ENCODE measurements at regions not wholly inside any gene's neighbourhood (a gene's known extent, or its start where the extent isn't known, plus 50 kb on each side); places are given as distances from the start of the nearest gene placed in this dataset.

DNA sequence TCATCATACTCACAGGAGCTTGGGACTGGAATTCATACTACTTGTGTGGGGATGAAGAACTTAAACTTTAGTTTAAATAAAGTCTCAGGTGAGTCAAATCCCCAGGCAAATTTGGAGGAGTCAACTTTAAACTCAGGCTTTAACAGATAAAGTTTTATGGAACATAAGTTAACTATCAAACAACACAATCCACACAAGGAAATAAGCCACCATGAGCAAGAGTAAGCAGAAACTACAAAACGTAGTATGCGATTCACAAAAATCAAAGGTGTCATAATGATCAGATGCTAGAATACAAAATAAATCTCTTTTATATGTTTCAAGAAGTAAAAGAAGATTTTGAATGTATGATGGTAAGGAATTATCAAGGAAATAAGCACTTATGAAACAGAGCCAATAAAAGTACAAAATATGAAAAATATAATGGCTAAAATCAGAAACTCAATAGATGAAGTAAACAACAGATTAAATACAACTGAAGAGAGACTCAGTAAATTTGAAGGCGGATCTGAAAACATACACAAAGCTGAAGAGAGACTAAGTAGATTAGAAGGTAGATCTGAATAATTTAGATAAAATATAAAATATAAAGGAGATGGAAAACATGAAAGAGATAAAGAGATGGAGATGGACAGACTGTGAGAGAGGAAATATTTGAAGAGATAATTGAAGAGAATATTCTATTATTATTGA lies 97.5 kb upstream of the TWIST2 start:
- Histone ChIP-seq H3K27ac (no peak overlapping the region), H3K36me3 (no peaks in the 10 kb centered on the region), H3K4me3 (no peak overlapping the region), H3K4me1 (no peaks in the 10 kb centered on the region), H3K27me3 (no peaks in the 10 kb centered on the region), H3K9me3 (peaks cover 0 to 5% (median 4%) of the 10 kb centered on the region in 3 donors)
- TF ChIP-seq POLR2A (IDR thresholded peaks at IDR 0.05), result no peak
- TF ChIP-seq, protein P1, sequence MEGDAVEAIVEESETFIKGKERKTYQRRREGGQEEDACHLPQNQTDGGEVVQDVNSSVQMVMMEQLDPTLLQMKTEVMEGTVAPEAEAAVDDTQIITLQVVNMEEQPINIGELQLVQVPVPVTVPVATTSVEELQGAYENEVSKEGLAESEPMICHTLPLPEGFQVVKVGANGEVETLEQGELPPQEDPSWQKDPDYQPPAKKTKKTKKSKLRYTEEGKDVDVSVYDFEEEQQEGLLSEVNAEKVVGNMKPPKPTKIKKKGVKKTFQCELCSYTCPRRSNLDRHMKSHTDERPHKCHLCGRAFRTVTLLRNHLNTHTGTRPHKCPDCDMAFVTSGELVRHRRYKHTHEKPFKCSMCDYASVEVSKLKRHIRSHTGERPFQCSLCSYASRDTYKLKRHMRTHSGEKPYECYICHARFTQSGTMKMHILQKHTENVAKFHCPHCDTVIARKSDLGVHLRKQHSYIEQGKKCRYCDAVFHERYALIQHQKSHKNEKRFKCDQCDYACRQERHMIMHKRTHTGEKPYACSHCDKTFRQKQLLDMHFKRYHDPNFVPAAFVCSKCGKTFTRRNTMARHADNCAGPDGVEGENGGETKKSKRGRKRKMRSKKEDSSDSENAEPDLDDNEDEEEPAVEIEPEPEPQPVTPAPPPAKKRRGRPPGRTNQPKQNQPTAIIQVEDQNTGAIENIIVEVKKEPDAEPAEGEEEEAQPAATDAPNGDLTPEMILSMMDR (IDR thresholded peaks at IDR 0.05), result no peak
- intact Hi-C loops (cut with DNase I), result no loop called here
- WGBS, 2 donors, result 85 to 91% methylated on average over 3 of the region's 3 CpGs
- DNase-seq, result no peak

DNA sequence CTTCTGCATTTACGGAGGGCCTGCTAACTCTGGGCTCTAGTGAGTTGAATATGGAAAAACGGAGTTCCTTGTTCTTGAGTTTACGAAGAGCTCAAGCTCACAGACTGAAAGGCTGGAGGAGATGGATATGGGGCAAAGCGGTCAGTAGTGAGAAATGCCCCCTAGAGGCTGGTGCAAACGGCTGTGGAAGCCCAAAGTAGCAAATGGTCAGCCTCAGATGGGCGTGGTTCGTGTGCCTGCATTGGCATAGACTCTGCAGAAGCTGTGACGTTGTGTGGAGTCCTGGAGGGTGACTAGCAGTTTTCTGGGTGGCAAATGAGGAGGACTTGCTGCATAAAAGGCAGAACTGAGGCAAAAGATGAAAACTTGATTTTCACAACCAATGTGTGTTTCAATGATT lies 93.6 kb upstream of the TWIST2 start:
- Histone ChIP-seq H3K27me3 (no peaks in the 10 kb centered on the region), H3K9me3 (peaks cover 0 to 5% (median 4%) of the 10 kb centered on the region in 3 donors), H3K4me3 (no peak overlapping the region), H3K36me3 (no peaks in the 10 kb centered on the region), H3K27ac (peak overlapping the region in 2 of 4 donors; percentile 50 to 60), H3K4me1 (no peaks in the 10 kb centered on the region)
- TF ChIP-seq, protein P1 (IDR thresholded peaks at IDR 0.05), result no peak
- no peak for TF ChIP-seq POLR2A (IDR thresholded peaks at IDR 0.05)
- no peak for DNase-seq
- 51 to 52% methylated on average over 8 of the region's 8 CpGs for WGBS, 2 donors
- intact Hi-C loops (cut with DNase I), result no loop called here

DNA sequence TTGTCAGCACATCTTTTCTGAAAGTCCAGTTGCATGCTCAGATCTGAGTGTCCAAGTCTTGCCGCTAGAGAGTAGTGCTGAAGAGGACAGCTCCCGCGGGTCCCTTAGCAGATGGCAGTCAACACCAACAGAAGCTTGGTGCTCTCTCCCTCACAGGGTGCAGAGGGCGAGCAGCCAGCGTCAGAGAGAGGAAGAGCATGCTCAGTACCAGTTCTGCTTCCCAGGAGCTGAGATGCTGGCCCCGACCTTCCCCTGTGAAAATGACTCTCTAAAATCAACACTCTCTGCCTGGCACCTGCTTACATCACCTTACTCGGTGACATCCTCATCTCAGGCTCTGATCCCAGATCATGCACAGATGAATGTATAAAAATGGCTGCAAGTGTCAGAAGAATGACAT lies 86.0 kb upstream of the TWIST2 start:
- intact Hi-C loops (cut with DNase I), result no loop called here
- no peak overlapping the region for H3K4me3 ChIP-seq
- WGBS, 2 donors, result 35 to 47% methylated on average over 3 to 6 of the region's 7 CpGs
- no peak overlapping the region for H3K27ac ChIP-seq
- TF ChIP-seq, protein P1 (IDR thresholded peaks at IDR 0.05), result no peak
- H3K27me3 ChIP-seq, result peaks cover 0 to 37% (median 0%) of the 10 kb centered on the region in 4 donors
- DNase-seq, result no peak
- H3K9me3 ChIP-seq, result no peaks in the 10 kb centered on the region
- H3K36me3 ChIP-seq, result no peaks in the 10 kb centered on the region
- H3K4me1 ChIP-seq, result no peaks in the 10 kb centered on the region

DNA sequence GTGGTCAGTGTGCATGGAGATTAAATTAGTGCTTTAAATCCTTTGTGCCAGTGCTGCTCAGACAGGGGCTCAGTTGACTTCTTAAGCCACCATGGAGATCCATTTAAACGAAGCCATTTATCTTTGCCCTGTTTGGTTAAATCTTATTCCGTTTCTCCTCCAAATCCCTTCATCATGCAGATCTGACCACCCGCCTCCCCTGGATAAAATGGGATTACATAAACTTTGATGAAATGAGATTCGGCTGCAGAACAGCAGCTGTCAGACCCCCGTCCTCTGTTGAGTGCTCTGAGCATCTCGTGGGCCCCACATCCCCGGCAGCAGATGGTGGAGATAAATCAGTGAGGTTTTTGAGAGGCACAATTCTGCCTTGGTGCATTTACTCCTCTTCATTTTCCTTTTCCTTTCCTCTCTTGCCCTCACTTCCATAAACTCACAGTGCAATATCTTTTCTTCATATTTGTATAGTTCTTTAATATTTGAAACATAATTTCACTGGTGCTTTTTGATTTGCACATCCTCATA lies 84.4 kb upstream of the TWIST2 start:
- peaks cover 0 to 46% (median 0%) of the 10 kb centered on the region in 4 donors for H3K27me3 ChIP-seq
- WGBS, 2 donors, result 52 to 53% methylated on average over 7 of the region's 7 CpGs
- TF ChIP-seq, protein P1 (IDR thresholded peaks at IDR 0.05), result no peak
- TF ChIP-seq POLR2A (IDR thresholded peaks at IDR 0.05), result no peak
- no peak for DNase-seq
- H3K4me1 ChIP-seq, result no peaks in the 10 kb centered on the region
- H3K9me3 ChIP-seq, result no peaks in the 10 kb centered on the region
- H3K27ac ChIP-seq, result no peak overlapping the region
- H3K36me3 ChIP-seq, result no peaks in the 10 kb centered on the region
- intact Hi-C loops (cut with DNase I), result no loop called here
- no peak overlapping the region for H3K4me3 ChIP-seq

DNA sequence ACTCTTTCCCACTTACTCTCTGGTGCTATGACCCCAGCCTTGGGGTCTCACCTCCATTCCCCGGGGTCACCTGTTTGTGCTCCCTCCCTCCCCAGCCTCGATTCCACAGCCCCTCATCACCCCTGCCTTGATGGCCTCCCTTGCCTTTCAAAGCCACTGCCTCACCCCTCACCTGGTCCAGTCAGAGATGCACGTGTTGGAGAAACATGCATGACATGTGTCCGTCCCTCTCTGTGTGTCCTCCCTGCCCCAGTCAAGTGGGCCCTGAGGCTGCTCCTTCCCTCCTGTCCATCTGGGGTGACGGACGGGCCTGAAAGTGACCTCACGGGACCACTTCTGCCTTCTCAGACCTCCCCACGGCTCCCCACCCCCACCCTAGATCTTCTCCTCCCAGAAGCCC lies 82.3 kb upstream of the TWIST2 start:
- H3K27me3 ChIP-seq, result peaks cover 0 to 66% (median 0%) of the 10 kb centered on the region in 4 donors
- H3K36me3 ChIP-seq, result no peaks in the 10 kb centered on the region
- TF ChIP-seq, protein P1 (IDR thresholded peaks at IDR 0.05), result no peak
- no peak for TF ChIP-seq POLR2A (IDR thresholded peaks at IDR 0.05)
- no peak overlapping the region for H3K27ac ChIP-seq
- H3K9me3 ChIP-seq, result no peaks in the 10 kb centered on the region
- 64 to 74% methylated on average over 4 to 8 of the region's 8 CpGs for WGBS, 2 donors
- no peak for DNase-seq
- no peak overlapping the region for H3K4me3 ChIP-seq
- intact Hi-C loops (cut with DNase I), result no loop called here
- H3K4me1 ChIP-seq, result no peaks in the 10 kb centered on the region
